Activated T-helper 2 cell treated with anti-CD3 and anti-CD28 coated beads, Interferon-gamma antibody, Interleukin-2, Interleukin-4, amounts not matched to agents 10 μg/mL and 5 μg/mL and 100 μg/mL, durations not matched to agents 14 hours and 24 hours and 36 hours (primary cell): ENCODE measurements at regions not wholly inside any gene's neighbourhood (a gene's known extent, or its start where the extent isn't known, plus 50 kb on each side); places are given as distances from the start of the nearest gene placed in this dataset.
"Not testable (repeated sequence)": the region's sequence is repeated elsewhere in the genome, so short reads cannot be mapped to it uniquely, and the experiment has no call there.

Experiments used
- DNase-seq: peaks from one replicate; pipeline ENCODE4 v3.0.0; 2021; ENCODE audit warnings: low spot score
- H3K27ac Mint-ChIP-seq: one replicate; pipeline ENCODE4 v1.8.0; 2021; ENCODE audit warnings: mixed read lengths
- H3K27me3 Mint-ChIP-seq: one replicate; pipeline ENCODE4 v1.8.0; 2021; ENCODE audit warnings: low read depth, mixed read lengths
- H3K36me3 Mint-ChIP-seq: one replicate; pipeline ENCODE4 v1.8.0; 2021; ENCODE audit warnings: low read depth, mixed read lengths
- H3K4me1 Mint-ChIP-seq: one replicate; pipeline ENCODE4 v1.8.0; 2021; ENCODE audit warnings: low read depth, mixed read lengths
- H3K4me3 Mint-ChIP-seq: one replicate; pipeline ENCODE4 v1.8.0; 2021; ENCODE audit warnings: low read depth, mild to moderate bottlenecking, moderate library complexity, mixed read lengths
- H3K9me3 Mint-ChIP-seq: one replicate; pipeline ENCODE4 v1.8.0; 2021; ENCODE audit warnings: mixed read lengths
- intact Hi-C: fragments of 100-400 bp; cut with micrococcal nuclease; formaldehyde crosslinking; loops from one replicate; pipeline ENCODE4 v1.15.1; 2023

DNA sequence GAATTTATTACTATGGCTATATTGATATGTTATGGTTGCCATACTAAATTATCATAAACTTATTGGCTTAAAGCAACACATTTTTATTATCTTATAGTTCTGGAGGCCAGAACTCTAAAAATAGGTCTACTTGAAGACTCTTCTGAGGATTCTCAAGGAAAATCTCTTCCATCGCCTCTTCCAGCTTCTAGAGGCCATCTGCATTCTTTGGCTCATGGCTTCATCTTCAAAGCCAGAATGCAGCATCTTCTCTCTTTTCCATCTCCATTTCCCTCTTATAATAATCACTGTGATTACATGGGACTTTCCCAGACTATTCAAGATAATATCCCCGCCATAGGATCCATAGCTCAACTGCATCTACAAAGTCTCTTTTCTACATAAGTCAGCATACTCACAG is 385.4 kb downstream of the RMST start:
- H3K4me1 Mint-ChIP-seq: no peaks in the 10 kb centered on the region
- H3K9me3 Mint-ChIP-seq: no peaks in the 10 kb centered on the region
- no peaks in the 10 kb centered on the region for H3K36me3 Mint-ChIP-seq
- no peak overlapping the region for H3K27ac Mint-ChIP-seq
- H3K27me3 Mint-ChIP-seq: no peaks in the 10 kb centered on the region
- DNase-seq: no peak
- H3K4me3 Mint-ChIP-seq: no peak overlapping the region
- intact Hi-C loops: no loop called here

DNA sequence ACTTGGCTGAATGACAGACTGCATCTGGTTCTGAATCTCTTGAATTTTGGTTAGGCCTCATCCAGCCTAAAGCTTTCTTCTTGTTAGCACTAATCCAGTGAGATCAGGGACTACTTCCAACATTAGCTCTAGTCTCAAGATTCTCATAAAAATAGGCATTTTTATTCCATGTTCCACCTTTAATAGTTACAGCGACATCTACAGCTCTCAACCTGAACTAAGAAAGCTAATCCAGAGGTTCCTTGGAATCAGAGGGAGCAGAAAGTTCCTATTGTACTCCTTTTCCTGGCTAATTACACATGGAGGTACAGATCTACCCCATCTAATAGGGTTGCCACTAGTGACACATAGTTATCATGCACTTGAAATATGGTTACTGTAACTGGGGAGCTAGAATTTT is 391.9 kb downstream of the RMST start:
- Mint-ChIP-seq H3K27me3 (no peaks in the 10 kb centered on the region), H3K4me1 (no peaks in the 10 kb centered on the region), H3K4me3 (no peak overlapping the region), H3K27ac (no peak overlapping the region), H3K36me3 (no peaks in the 10 kb centered on the region), H3K9me3 (no peaks in the 10 kb centered on the region)
- intact Hi-C loops: no loop called here
- no peak for DNase-seq

DNA sequence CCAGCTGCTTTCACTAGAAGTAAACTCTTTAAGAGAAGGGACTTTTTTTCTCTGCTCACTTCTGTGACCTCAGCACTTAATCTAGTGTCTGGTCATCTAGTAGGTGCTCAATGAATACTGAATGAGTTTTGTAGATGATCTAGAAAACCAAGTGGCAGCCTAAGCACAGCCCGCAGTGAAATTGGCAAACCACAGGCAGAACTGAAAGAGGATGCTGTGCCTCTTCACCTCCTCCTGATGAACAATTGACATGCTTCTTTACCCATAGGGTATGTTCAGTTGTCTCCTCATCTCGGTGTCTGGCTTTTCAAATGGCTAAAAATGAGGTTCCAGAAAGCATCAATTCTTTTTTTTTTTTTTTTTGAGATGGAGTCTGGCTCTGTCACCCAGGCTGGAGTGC is 399.5 kb downstream of the RMST start:
- no peak for DNase-seq
- Mint-ChIP-seq H3K4me1 (no peaks in the 10 kb centered on the region), H3K27ac (no peak overlapping the region), H3K9me3 (peaks cover 7% of the 10 kb centered on the region), H3K36me3 (no peaks in the 10 kb centered on the region), H3K27me3 (no peaks in the 10 kb centered on the region), H3K4me3 (no peak overlapping the region)
- intact Hi-C loops: no loop called here

DNA sequence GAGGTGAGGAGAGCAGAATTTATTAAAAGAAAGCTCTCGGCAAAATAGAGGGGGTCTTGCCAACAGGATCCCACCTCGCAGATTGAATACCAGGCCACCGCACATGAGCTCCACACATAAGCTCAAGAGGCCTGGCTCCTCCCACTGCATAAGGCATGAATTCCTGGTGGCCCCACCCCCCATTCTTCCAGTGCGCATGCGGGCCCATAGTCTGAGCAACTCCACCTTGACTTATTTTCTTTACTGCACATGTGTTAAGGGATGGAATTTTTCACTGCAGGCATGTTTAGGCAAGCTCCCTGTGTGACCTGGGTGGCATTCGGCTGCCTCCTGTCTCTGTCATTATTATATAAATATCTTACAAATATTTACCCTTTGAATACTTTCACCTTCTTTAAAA is 412.5 kb downstream of the RMST start:
- H3K27ac Mint-ChIP-seq: no peak overlapping the region
- H3K36me3 Mint-ChIP-seq: no peaks in the 10 kb centered on the region
- H3K9me3 Mint-ChIP-seq: no peaks in the 10 kb centered on the region
- DNase-seq: no peak
- intact Hi-C loops: no loop called here
- H3K27me3 Mint-ChIP-seq: no peaks in the 10 kb centered on the region
- no peak overlapping the region for H3K4me3 Mint-ChIP-seq
- H3K4me1 Mint-ChIP-seq: no peaks in the 10 kb centered on the region

DNA sequence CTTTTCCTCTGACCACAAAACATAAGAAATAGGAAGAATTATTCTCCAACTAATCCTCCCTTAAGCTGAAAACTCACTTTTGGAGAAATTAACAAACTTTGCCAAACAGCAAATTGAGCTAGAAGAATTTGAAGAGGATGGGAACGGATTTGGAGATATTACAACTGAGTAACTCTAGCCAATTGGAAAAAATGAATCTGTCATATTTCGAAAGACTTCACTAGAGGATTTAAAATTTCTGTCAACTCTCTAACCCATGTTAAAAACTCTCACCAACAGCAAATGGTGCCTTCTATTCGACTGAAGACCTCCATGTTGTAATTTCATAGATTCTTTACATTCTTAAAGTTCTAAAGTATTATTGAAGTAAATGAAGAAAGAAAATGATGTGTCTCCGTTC is 414.2 kb downstream of the RMST start:
- no peaks in the 10 kb centered on the region for H3K27me3 Mint-ChIP-seq
- DNase-seq: no peak
- intact Hi-C loops: no loop called here
- no peaks in the 10 kb centered on the region for H3K36me3 Mint-ChIP-seq
- peaks cover 8% of the 10 kb centered on the region for H3K9me3 Mint-ChIP-seq
- H3K27ac Mint-ChIP-seq: no peak overlapping the region
- no peak overlapping the region for H3K4me3 Mint-ChIP-seq
- H3K4me1 Mint-ChIP-seq: no peaks in the 10 kb centered on the region

DNA sequence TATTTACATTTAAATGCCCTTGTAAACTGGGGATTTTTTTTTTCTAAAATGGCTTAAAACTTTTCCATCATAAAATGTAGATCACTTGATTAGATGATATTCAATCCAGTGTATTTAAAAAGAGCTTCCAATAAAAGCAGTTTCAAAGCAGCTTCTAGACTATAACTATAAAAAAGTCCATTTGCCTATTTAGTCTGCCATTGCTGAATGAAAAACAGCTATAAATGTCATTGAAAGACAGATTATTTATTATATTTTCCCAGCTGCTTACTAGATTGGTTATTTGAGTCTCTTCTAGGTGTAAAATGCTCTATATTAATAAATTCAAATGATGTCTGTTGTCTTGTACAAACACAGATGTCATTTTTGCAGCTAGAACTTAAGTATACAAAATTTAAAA is 414.8 kb downstream of the RMST start:
- intact Hi-C loops: no loop called here
- no peaks in the 10 kb centered on the region for H3K36me3 Mint-ChIP-seq
- no peak overlapping the region for H3K4me3 Mint-ChIP-seq
- no peaks in the 10 kb centered on the region for H3K27me3 Mint-ChIP-seq
- DNase-seq: no peak
- no peaks in the 10 kb centered on the region for H3K4me1 Mint-ChIP-seq
- no peak overlapping the region for H3K27ac Mint-ChIP-seq
- H3K9me3 Mint-ChIP-seq: peaks cover 8% of the 10 kb centered on the region

DNA sequence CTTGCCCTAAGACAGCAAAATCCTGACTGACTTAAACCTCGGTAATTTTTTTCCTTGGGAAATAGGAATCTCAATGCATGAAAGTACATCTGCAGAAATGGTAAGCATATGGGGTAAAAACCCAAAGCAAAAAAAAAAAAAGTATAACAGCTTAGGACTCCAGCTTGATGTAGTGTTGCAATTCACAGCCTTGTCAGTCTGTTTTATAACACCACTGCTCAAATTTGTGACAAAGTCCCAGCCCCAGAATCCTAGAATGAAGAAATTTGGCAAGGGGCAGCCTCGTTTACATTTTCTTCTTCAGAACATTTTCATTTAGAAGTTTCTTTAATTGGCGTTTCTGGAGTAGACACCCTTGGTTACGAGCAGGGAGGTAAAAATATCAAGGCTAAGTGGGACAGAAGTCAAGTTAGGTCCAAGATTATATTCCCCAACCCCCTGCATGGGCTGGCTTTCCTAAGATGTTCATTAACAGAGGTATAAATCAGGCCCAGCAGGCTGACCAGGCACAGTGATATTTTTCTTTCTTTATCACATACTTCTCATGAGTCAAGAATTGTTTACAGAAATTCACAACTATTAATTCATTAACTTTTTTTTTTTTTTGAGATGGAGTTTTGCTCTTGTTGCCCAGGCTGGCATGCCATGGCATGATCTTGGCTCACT is 424.0 kb downstream of the RMST start:
- no peak overlapping the region for H3K4me3 Mint-ChIP-seq
- H3K9me3 Mint-ChIP-seq: no peaks in the 10 kb centered on the region
- no peaks in the 10 kb centered on the region for H3K27me3 Mint-ChIP-seq
- no peaks in the 10 kb centered on the region for H3K4me1 Mint-ChIP-seq
- intact Hi-C loops: no loop called here
- no peak overlapping the region for H3K27ac Mint-ChIP-seq
- H3K36me3 Mint-ChIP-seq: no peaks in the 10 kb centered on the region
- no peak for DNase-seq

DNA sequence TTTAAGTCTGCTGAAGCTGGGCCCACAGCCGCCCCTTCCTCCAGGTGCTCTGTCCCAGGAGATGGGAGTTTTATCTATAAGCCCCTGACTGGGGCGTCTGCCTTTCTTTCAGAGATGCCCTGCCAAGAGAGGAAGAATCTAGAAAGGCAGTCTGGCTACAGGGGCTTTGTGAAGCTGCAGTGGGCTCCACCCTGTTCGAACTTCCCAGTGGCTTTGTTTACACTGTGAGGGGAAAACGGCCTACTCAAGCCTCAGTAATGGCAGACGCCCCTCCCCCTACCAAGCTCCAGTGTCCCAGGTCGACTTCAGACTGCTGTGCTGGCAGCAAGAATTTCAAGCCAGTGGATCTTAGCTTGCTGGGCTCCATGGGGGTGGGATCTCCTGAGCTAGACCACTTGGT is 435.3 kb downstream of the RMST start:
- H3K27me3 Mint-ChIP-seq, DNase-seq, H3K9me3 Mint-ChIP-seq: not testable (repeated sequence)

DNA sequence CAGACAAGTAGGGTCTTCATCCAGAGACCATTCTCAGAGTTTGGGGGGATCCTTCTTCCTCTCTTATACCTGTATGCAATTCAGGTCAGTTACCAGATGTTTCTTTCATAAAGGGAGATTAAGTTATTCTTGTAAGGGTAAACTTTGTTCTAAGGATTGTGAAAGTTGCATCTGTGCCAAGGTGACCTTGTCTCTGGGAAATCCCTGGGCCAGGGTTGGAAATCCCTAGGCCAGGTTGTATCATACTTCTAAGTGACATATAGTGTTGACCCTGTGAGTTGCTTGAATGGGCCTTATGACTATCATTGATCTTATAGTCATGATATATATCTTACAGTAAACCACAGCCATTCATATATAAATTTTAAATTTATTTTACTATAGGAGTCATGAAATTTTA is 436.9 kb downstream of the RMST start:
- H3K27ac Mint-ChIP-seq: no peak overlapping the region
- H3K27me3 Mint-ChIP-seq: no peaks in the 10 kb centered on the region
- H3K4me1 Mint-ChIP-seq: no peaks in the 10 kb centered on the region
- DNase-seq: no peak
- no peaks in the 10 kb centered on the region for H3K36me3 Mint-ChIP-seq
- peaks cover 5% of the 10 kb centered on the region for H3K9me3 Mint-ChIP-seq
- no peak overlapping the region for H3K4me3 Mint-ChIP-seq
- intact Hi-C loops: no loop called here

More for the DNA sequence above, 435.3 kb downstream of the RMST start:
- H3K4me3 Mint-ChIP-seq, H3K4me1 Mint-ChIP-seq, H3K36me3 Mint-ChIP-seq, intact Hi-C loops, H3K27ac Mint-ChIP-seq: not testable (repeated sequence)

DNA sequence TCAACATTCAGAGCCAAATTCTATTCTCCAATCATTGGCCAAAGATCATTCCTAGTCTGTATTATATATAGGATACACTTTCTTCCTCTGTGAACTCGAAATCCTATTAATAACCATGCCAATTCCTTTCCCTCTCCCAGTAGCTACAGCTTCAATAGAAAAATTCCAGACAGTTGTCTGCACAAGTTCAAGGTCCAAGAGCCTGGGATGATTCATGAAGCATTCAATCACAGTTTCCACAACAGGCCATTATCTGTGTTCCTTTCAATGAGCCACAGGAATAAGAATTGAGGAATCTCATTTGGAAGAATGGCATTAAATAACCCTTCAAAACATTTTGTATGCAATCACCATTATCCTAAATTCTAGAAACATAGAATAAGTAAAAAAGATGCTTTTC is 437.4 kb downstream of the RMST start:
- H3K27me3 Mint-ChIP-seq: no peaks in the 10 kb centered on the region
- peaks cover 4% of the 10 kb centered on the region for H3K9me3 Mint-ChIP-seq
- no peak for DNase-seq
- H3K4me1 Mint-ChIP-seq: no peaks in the 10 kb centered on the region
- H3K36me3 Mint-ChIP-seq: no peaks in the 10 kb centered on the region
- no peak overlapping the region for H3K4me3 Mint-ChIP-seq
- intact Hi-C loops: no loop called here
- H3K27ac Mint-ChIP-seq: no peak overlapping the region

DNA sequence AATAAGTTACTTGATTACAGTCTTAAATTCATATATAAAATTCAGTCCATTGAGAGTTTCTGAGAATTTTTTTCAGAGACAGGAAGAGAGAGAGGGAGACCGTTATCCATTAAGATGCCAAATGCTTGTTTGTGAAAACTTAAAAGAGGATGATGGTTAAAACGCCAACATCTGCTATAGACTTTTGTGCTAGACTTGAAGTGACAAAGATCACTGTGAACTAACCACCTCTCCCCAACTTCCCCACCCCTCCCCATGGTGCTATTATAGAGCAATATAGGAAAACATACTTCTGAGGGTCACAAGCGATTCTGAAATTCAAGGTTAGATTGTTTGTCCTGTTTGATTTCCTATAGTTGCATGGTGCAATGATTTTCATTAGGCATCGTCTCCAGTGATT is 440.8 kb downstream of the RMST start:
- H3K27me3 Mint-ChIP-seq: no peaks in the 10 kb centered on the region
- no peak overlapping the region for H3K4me3 Mint-ChIP-seq
- no peaks in the 10 kb centered on the region for H3K36me3 Mint-ChIP-seq
- intact Hi-C loops: no loop called here
- no peak for DNase-seq
- H3K4me1 Mint-ChIP-seq: no peaks in the 10 kb centered on the region
- no peak overlapping the region for H3K27ac Mint-ChIP-seq
- H3K9me3 Mint-ChIP-seq: no peaks in the 10 kb centered on the region

DNA sequence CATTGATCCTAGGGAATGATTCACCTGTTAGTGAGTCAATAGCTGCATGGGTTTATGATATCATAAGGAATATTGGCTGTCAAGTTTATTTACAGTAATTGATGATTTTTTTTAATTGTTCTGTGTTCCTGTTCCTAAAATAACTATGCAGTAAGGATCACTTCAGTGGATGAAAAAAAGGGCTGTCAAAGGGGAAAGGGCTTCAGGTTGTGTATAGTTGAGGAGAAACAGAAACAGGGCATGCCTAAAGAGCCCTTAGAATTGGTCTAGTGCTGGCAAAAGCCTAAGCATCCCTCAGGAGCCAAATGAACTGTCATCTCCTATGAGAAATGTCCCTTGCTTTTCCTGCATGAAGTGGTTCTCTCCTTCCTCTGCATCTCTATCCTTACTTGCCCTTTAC is 444.9 kb downstream of the RMST start:
- DNase-seq: no peak
- no peak overlapping the region for H3K27ac Mint-ChIP-seq
- intact Hi-C loops: no loop called here
- H3K4me1 Mint-ChIP-seq: no peaks in the 10 kb centered on the region
- no peaks in the 10 kb centered on the region for H3K36me3 Mint-ChIP-seq
- no peaks in the 10 kb centered on the region for H3K27me3 Mint-ChIP-seq
- H3K9me3 Mint-ChIP-seq: no peaks in the 10 kb centered on the region
- no peak overlapping the region for H3K4me3 Mint-ChIP-seq

DNA sequence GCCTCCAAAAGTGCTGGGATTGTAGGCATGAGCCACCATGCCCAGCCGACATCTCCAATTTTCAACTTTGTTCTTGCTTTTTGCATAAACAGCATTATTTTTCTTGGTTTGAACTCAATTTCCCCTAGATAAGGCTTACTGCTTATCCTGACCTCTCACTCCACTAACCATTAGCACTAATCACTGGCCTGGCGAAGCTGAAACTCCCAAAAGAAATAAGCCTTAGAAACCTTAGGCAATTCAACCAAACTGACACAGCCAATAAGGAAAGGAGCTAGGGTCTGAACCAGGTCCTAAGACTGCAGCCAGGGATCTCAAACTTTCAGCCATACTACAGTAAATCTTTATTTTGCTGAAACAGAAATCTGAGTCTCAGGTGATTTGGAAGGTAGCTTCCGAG is 448.0 kb downstream of the RMST start:
- Mint-ChIP-seq H3K36me3 (no peaks in the 10 kb centered on the region), H3K4me3 (no peak overlapping the region), H3K27ac (no peak overlapping the region), H3K27me3 (no peaks in the 10 kb centered on the region), H3K9me3 (no peaks in the 10 kb centered on the region), H3K4me1 (no peaks in the 10 kb centered on the region)
- intact Hi-C loops: no loop called here
- no peak for DNase-seq

DNA sequence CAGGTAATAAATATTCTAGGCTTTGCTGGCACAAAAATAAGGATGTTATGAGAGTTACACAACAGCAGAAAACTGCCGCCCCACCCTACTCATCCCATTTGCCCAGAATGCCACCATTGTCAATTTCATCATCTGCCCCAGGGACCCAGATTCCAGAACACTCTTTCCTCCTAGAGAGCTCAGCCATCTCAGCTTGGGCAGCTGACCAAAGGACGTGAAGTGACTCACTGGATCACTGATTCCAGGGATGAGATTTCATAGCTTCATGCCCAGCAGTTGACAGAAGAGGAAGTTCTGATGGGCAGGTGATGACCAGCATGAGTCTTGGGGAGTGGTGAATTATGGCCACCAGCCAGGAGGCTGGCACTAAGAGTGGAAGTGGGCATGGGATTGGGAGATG is 450.3 kb downstream of the RMST start:
- H3K4me3 Mint-ChIP-seq: no peak overlapping the region

More for the DNA sequence above, 450.3 kb downstream of the RMST start:
- no peak overlapping the region for H3K27ac Mint-ChIP-seq
- intact Hi-C loops: no loop called here
- DNase-seq: no peak
- no peaks in the 10 kb centered on the region for H3K9me3 Mint-ChIP-seq
- H3K27me3 Mint-ChIP-seq: no peaks in the 10 kb centered on the region
- H3K36me3 Mint-ChIP-seq: no peaks in the 10 kb centered on the region
- no peaks in the 10 kb centered on the region for H3K4me1 Mint-ChIP-seq
